ENCODE measurements at regions not wholly inside any gene's neighbourhood (a gene's known extent, or its start where the extent isn't known, plus 50 kb on each side); places are given as distances from the start of the nearest gene placed in this dataset.

DNA sequence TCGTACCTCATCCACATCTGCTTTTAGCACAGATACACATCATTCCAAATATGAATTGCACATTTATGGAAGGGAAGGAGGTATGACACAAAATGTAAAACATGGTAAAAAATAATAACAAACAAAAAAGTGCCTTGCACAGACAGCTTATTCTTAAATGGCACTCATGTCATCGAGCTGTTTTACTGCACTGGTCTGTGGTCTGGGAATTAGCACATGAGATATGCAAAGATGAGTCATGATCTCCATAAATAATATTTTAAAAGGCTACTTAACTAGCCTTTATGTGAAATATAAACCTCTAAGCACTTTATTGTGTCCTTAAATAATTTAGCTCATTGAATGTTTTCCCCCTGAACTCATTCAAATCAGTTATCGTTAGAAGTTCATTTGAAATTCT lies 142.2 kb upstream of the ZNF385D start:
- H3K27ac ChIP-seq (ENCODE audit: extremely low read depth, low read depth, low read length), result no peak overlapping the region
- CTCF ChIA-PET, result interaction anchor here (0.6 to 1.2 kb wide), 3 partner anchors 141 to 222 kb away, joined by 3 read pairs; no protein-coding TSS in a partner anchor
- no peaks in the 10 kb centered on the region for H3K4me1 ChIP-seq (ENCODE audit: control insufficient read depth, insufficient read depth, low read length)
- H3K9me3 ChIP-seq (ENCODE audit: control insufficient read depth, insufficient read depth, low read depth, low read length), result no peaks in the 10 kb centered on the region
- TF ChIP-seq, protein P1, sequence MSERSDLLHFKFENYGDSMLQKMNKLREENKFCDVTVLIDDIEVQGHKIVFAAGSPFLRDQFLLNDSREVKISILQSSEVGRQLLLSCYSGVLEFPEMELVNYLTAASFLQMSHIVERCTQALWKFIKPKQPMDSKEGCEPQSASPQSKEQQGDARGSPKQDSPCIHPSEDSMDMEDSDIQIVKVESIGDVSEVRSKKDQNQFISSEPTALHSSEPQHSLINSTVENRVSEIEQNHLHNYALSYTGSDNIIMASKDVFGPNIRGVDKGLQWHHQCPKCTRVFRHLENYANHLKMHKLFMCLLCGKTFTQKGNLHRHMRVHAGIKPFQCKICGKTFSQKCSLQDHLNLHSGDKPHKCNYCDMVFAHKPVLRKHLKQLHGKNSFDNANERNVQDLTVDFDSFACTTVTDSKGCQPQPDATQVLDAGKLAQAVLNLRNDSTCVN (tag by site-specific recombination; optimal IDR thresholded peaks at IDR 0.05), result no peak
- TF ChIP-seq, protein P2, sequence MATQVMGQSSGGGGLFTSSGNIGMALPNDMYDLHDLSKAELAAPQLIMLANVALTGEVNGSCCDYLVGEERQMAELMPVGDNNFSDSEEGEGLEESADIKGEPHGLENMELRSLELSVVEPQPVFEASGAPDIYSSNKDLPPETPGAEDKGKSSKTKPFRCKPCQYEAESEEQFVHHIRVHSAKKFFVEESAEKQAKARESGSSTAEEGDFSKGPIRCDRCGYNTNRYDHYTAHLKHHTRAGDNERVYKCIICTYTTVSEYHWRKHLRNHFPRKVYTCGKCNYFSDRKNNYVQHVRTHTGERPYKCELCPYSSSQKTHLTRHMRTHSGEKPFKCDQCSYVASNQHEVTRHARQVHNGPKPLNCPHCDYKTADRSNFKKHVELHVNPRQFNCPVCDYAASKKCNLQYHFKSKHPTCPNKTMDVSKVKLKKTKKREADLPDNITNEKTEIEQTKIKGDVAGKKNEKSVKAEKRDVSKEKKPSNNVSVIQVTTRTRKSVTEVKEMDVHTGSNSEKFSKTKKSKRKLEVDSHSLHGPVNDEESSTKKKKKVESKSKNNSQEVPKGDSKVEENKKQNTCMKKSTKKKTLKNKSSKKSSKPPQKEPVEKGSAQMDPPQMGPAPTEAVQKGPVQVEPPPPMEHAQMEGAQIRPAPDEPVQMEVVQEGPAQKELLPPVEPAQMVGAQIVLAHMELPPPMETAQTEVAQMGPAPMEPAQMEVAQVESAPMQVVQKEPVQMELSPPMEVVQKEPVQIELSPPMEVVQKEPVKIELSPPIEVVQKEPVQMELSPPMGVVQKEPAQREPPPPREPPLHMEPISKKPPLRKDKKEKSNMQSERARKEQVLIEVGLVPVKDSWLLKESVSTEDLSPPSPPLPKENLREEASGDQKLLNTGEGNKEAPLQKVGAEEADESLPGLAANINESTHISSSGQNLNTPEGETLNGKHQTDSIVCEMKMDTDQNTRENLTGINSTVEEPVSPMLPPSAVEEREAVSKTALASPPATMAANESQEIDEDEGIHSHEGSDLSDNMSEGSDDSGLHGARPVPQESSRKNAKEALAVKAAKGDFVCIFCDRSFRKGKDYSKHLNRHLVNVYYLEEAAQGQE (tag by site-specific recombination; IDR thresholded peaks at IDR 0.05), result no peak
- TF ChIP-seq ZNF843 (tag by site-specific recombination; IDR thresholded peaks at IDR 0.05) (no peak), ZFHX2 (tag by site-specific recombination; conservative IDR thresholded peaks at IDR 0.05) (no peak)
- TF ChIP-seq, protein P3, sequence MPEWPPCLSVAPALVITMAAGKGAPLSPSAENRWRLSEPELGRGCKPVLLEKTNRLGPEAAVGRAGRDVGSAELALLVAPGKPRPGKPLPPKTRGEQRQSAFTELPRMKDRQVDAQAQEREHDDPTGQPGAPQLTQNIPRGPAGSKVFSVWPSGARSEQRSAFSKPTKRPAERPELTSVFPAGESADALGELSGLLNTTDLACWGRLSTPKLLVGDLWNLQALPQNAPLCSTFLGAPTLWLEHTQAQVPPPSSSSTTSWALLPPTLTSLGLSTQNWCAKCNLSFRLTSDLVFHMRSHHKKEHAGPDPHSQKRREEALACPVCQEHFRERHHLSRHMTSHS (tag by site-specific recombination; IDR thresholded peaks at IDR 0.05), result no peak
- H3K4me3 ChIP-seq (ENCODE audit: low read depth, low read length), result no peak overlapping the region
- no peaks in the 10 kb centered on the region for H3K36me3 ChIP-seq (ENCODE audit: control insufficient read depth in 2 of 2, insufficient read depth in 1 of 2, low read length in 2 of 2)
- POLR2A ChIA-PET, result no interaction called here

DNA sequence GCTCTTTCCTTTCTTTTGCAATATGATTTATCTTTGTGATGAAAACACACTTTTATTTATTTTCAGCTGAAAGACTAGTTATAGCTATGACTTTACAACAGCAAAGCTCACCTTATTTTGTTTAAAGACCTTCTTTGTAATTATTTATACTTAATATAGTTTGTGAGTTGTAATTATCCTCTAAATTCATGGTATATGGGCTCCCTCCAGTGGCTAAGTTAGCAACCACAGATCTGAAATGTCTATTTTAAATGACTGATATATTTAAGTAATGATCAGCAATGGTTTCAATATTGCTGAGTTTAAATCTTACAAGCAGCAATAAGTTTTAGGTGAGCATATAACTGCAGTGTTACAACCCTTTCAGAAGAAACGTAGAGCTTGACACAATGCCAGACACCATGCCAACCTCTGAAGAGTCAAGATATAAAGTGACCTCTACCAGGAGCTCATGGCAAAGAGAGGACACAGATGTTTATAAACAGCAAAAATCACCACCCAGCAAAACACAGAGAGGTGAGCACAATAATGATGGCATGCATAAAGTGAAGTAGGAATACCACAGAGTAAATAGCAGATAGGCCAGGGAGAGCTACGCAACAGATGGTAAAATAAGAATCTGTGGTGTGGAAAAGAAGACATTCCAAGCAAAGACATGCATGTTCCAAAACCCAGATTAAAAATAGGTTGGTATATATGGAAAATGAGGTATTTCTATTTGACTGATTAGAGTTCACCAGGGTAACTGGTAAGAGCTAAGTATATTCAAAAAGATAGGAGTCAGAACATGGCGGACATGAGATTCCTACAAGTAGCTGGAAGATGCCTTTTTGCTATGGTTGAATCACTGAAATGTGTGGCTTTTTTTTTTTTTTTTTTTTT lies 143.7 kb upstream of the ZNF385D start:
- Histone ChIP-seq H3K27ac (ENCODE audit: extremely low read depth, low read depth, low read length) (no peak overlapping the region), H3K36me3 (ENCODE audit: control insufficient read depth in 2 of 2, insufficient read depth in 1 of 2, low read length in 2 of 2) (no peaks in the 10 kb centered on the region), H3K4me1 (ENCODE audit: control insufficient read depth, insufficient read depth, low read length) (no peaks in the 10 kb centered on the region), H3K4me3 (ENCODE audit: low read depth, low read length) (no peak overlapping the region), H3K9me3 (ENCODE audit: control insufficient read depth, insufficient read depth, low read depth, low read length) (no peaks in the 10 kb centered on the region)
- CTCF ChIA-PET, result interaction anchor here (0.6 to 1.5 kb wide), 5 partner anchors 10 to 1384 kb away, joined by 3 to 6 read pairs (median 3); no protein-coding TSS in a partner anchor
- POLR2A ChIA-PET, result no interaction called here
- TF ChIP-seq, protein P4, sequence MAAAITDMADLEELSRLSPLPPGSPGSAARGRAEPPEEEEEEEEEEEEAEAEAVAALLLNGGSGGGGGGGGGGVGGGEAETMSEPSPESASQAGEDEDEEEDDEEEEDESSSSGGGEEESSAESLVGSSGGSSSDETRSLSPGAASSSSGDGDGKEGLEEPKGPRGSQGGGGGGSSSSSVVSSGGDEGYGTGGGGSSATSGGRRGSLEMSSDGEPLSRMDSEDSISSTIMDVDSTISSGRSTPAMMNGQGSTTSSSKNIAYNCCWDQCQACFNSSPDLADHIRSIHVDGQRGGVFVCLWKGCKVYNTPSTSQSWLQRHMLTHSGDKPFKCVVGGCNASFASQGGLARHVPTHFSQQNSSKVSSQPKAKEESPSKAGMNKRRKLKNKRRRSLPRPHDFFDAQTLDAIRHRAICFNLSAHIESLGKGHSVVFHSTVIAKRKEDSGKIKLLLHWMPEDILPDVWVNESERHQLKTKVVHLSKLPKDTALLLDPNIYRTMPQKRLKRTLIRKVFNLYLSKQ (tag by site-specific recombination; IDR thresholded peaks at IDR 0.05; ENCODE audit: borderline replicate concordance), result no peak
- TF ChIP-seq ZNF10 (tag by site-specific recombination; IDR thresholded peaks at IDR 0.05), result no peak
- no peak for TF ChIP-seq ZNF514 (tag by site-specific recombination; IDR thresholded peaks at IDR 0.05)
- TF ChIP-seq, protein P5, sequence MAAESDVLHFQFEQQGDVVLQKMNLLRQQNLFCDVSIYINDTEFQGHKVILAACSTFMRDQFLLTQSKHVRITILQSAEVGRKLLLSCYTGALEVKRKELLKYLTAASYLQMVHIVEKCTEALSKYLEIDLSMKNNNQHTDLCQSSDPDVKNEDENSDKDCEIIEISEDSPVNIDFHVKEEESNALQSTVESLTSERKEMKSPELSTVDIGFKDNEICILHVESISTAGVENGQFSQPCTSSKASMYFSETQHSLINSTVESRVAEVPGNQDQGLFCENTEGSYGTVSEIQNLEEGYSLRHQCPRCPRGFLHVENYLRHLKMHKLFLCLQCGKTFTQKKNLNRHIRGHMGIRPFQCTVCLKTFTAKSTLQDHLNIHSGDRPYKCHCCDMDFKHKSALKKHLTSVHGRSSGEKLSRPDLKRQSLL (tag by site-specific recombination; IDR thresholded peaks at IDR 0.05), result no peak
- TF ChIP-seq SCRT1 (tag by site-specific recombination; IDR thresholded peaks at IDR 0.05; ENCODE audit: borderline replicate concordance), result no peak
- no peak for TF ChIP-seq ZNF266 (tag by site-specific recombination; IDR thresholded peaks at IDR 0.05; ENCODE audit: low read depth)
- no peak for TF ChIP-seq ZFP37 (tag by site-specific recombination; IDR thresholded peaks at IDR 0.05)
- TF ChIP-seq ZNF830 (tag by site-specific recombination; IDR thresholded peaks at IDR 0.05; ENCODE audit: low read depth), result no peak
- TF ChIP-seq ZNF654 (tag by site-specific recombination; IDR thresholded peaks at IDR 0.05; ENCODE audit: low read depth), result peak; percentile 31

Data from HEK293 (cell line).